Stimulated activated CD8-positive, alpha-beta memory T cell treated with anti-CD3 and anti-CD28 coated beads, Interleukin-2, amount 100 ng/mL, for 1 hour (primary cell): ENCODE measurements at regions not wholly inside any gene's neighbourhood (a gene's known extent, or its start where the extent isn't known, plus 50 kb on each side); places are given as distances from the start of the nearest gene placed in this dataset.

Source experiments
- DNase-seq, 2 donors: peaks; one replicate each; pipeline ENCODE4 v3.0.0-alpha.2; 2020; ENCODE audit warnings: low read depth in 2 of 2

DNA sequence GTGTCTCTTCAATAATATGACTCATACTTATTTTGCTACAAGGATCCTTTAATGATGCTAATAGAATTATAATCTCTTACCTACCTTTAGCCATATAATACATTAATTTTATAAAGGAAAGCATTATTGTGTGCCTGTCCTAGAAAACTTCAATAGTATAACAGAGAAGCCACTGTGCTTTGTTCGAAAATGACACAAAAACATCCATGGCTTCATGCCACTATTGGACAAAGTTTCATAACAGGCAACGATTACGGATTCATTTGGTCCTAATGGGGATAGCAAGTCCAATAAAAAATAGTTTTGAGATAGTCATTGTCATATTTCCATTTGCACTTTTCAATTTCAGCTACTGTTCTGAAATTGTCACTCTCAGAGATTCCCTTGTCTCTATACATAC is 52.5 kb upstream of the CCDC150 start:
- no peak for DNase-seq

DNA sequence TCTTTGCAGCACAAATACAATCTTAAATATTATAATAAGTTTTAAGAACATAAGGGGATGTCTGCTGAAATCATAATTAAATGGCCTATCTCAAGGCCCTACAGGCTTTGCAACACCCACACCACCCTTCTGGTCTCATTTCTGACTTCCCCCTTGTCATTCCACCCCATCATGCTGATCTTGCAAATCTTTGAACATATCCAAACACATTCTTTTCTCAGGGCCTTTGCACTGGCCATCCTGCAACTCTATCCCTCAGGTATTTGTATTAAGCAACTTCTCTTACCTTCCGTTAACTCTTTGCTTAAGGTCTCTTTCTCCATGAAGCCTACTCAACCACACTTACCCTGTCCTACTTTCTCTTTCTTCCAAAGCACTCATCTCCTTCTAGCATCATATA is 51.8 kb upstream of the CCDC150 start:
- DNase-seq, result no peak

GRCh38 chr2:196589419-196589818 is 50.1 kb upstream of the CCDC150 start:
- DNase-seq, result no peak
